ENCODE measurements at regions not wholly inside any gene's neighbourhood (a gene's known extent, or its start where the extent isn't known, plus 50 kb on each side); places are given as distances from the start of the nearest gene placed in this dataset.

DNA sequence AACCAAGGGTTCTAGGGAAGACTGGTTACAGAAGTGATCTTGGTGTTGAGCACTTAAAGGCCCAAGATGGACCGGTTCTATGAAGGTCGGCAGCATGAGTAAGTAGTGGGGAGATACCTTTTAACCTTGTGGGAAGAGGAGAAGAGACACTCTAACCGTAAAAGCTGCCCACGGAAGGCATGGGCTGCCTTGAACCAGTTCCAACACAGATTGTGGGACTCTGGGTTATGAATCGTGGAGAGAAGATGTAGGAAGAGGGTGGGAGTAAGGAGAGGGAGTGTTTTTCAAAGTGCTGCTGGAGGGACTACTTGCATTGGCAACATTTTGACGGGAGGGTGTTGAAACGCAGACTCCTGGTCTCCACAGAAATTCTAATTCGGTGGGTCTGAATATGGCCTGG, 67.1 kb downstream of the CRYGS start:
- intact Hi-C loops (cut with DNase I; ENCODE audit: low total_unique reads): no loop called here
- Histone ChIP-seq H3K27me3 (no peaks in the 10 kb centered on the region), H3K9me3 (no peaks in the 10 kb centered on the region), H3K27ac (no peak overlapping the region), H3K36me3 (no peaks in the 10 kb centered on the region), H3K4me3 (no peak overlapping the region), H3K4me1 (peaks cover 0 to 3% (median 0%) of the 10 kb centered on the region in 4 donors)
- TF ChIP-seq, protein P1, sequence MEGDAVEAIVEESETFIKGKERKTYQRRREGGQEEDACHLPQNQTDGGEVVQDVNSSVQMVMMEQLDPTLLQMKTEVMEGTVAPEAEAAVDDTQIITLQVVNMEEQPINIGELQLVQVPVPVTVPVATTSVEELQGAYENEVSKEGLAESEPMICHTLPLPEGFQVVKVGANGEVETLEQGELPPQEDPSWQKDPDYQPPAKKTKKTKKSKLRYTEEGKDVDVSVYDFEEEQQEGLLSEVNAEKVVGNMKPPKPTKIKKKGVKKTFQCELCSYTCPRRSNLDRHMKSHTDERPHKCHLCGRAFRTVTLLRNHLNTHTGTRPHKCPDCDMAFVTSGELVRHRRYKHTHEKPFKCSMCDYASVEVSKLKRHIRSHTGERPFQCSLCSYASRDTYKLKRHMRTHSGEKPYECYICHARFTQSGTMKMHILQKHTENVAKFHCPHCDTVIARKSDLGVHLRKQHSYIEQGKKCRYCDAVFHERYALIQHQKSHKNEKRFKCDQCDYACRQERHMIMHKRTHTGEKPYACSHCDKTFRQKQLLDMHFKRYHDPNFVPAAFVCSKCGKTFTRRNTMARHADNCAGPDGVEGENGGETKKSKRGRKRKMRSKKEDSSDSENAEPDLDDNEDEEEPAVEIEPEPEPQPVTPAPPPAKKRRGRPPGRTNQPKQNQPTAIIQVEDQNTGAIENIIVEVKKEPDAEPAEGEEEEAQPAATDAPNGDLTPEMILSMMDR (IDR thresholded peaks at IDR 0.05): no peak
- no peak for DNase-seq

DNA sequence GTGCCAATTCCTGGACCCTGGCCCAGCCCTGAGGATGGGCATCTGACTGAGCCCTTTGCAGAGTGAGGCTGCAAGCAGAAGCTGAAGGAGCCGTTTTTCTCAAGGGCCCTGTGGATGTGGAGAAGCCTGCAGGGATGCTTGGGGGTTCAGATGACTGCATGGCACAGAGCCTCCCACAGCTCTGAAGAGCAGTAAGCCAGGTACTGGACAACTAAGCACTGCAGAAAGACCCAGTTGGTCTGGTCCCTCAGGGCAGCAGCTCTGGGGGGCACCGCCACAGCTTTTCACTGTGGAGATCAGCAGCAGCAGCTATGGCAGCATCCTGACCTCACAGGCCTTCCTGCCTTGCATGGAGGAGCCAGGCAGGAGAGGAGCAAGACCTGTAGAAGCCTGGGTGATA, 67.6 kb downstream of the CRYGS start:
- no peak for DNase-seq
- intact Hi-C loops (cut with DNase I; ENCODE audit: low total_unique reads): no loop called here

DNA sequence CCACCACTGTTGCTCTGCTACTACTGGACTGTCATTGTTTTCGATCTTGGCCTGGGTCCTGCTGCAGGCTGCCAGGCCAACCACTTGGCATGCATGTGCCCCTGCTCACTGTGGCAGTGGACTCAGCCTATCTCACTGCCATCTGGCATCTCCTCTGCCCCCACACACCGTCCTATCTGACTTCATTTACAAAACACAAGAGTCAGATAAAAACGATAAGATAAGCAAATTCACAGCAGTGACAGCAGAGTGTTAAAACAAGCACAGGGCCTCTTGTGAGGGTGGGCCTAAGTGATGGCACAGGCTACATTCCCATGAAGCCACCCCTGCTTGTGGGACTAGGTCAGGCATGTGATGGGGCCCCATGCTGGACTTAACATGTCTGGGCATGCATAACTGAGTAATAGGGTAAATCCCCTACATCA, 68.1 kb downstream of the CRYGS start:
- Histone ChIP-seq H3K36me3 (no peaks in the 10 kb centered on the region), H3K27ac (no peak overlapping the region), H3K4me3 (no peak overlapping the region), H3K9me3 (no peaks in the 10 kb centered on the region), H3K27me3 (no peaks in the 10 kb centered on the region), H3K4me1 (peaks cover 0 to 3% (median 0%) of the 10 kb centered on the region in 4 donors)
- intact Hi-C loops (cut with DNase I; ENCODE audit: low total_unique reads): no loop called here
- DNase-seq: no peak
- TF ChIP-seq, protein P1 (IDR thresholded peaks at IDR 0.05): no peak

More for the DNA sequence above, 67.6 kb downstream of the CRYGS start:
- H3K4me3 ChIP-seq: no peak overlapping the region
- H3K27ac ChIP-seq: no peak overlapping the region
- H3K9me3 ChIP-seq: no peaks in the 10 kb centered on the region
- H3K4me1 ChIP-seq: peaks cover 0 to 3% (median 0%) of the 10 kb centered on the region in 4 donors
- TF ChIP-seq, protein P1 (IDR thresholded peaks at IDR 0.05): no peak
- H3K36me3 ChIP-seq: no peaks in the 10 kb centered on the region
- no peaks in the 10 kb centered on the region for H3K27me3 ChIP-seq

DNA sequence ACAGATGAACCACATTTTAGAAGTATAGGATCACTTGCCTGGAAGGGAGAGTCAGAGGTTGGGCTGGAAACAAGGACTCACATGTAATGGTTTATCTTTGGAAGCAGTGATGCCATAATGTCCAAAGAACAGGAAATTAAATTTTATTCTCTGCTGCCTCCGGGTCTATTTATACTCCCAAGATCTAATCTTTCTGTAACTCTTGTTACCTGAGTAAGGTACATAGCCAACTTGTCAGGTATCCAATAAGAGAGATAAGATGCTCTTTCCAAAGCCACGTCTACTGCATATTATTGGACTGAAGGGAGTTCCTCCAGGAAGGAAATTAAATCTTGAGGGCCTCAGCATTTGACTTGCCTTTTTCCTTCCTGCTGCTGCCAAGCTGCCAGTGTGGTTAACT, 71.0 kb downstream of the CRYGS start:
- Histone ChIP-seq H3K27me3 (no peaks in the 10 kb centered on the region), H3K4me1 (peaks cover 0 to 3% (median 0%) of the 10 kb centered on the region in 4 donors), H3K36me3 (no peaks in the 10 kb centered on the region), H3K4me3 (no peak overlapping the region), H3K27ac (no peak overlapping the region), H3K9me3 (no peaks in the 10 kb centered on the region)
- intact Hi-C loops (cut with DNase I; ENCODE audit: low total_unique reads): no loop called here
- TF ChIP-seq, protein P1 (IDR thresholded peaks at IDR 0.05): no peak
- DNase-seq: no peak

DNA sequence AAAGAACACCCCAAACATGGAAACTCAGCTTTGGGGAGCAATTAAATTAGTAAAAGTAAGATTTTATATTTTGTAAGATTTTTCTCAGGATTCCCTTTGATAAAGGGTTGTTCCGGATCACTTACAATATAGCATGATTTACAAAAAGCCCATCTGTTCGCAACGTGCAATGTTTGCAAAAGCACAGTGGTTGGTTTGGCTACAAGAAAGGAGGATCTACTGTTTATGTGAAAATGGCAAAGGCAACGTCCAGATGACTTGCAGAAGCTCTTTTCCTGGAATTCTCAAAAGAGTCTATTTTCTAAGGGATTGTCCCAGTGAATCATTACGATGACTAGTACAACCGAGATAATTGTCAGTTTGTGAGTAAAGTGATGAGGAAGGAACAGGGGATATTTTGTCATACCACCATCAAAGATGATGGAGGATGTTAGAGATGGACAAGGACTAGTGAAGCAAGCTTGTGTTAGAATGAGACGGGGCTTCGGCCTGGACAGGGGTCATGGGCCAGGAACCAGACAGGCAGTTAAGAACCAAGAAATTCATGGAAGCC, 71.6 kb downstream of the CRYGS start:
- Histone ChIP-seq H3K27me3 (no peaks in the 10 kb centered on the region), H3K27ac (no peak overlapping the region), H3K4me3 (no peak overlapping the region), H3K9me3 (no peaks in the 10 kb centered on the region), H3K4me1 (peaks cover 0 to 3% (median 0%) of the 10 kb centered on the region in 4 donors), H3K36me3 (no peaks in the 10 kb centered on the region)
- TF ChIP-seq, protein P1 (IDR thresholded peaks at IDR 0.05): no peak
- intact Hi-C loops (cut with DNase I; ENCODE audit: low total_unique reads): no loop called here
- DNase-seq: no peak

DNA sequence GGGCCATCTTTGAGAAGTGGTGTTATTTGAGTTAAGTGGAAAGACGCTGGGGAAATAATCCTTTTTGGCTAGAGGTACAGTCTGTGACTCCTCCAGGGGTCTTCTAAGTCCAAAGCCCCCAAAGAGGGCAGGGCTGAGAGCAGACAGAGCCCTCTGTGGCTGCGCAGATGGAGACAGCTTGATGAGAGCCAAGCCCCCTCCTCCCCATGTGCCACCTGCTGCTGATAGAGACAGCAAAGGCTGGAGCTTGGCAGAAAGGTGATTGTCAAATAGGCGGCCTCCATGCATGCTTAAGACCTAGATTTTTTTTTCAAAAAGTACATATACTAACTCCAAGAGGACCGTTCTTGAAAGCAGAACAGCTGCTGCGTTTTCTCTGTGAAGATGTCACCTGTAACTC, 72.4 kb downstream of the CRYGS start:
- Histone ChIP-seq H3K27ac (no peak overlapping the region), H3K9me3 (no peaks in the 10 kb centered on the region), H3K4me1 (peaks cover 0 to 3% (median 0%) of the 10 kb centered on the region in 4 donors), H3K36me3 (no peaks in the 10 kb centered on the region), H3K27me3 (no peaks in the 10 kb centered on the region), H3K4me3 (no peak overlapping the region)
- TF ChIP-seq, protein P1 (IDR thresholded peaks at IDR 0.05): no peak
- no peak for DNase-seq
- intact Hi-C loops (cut with DNase I; ENCODE audit: low total_unique reads): no loop called here
